OCI-LY3 (cell line): ENCODE measurements at regions not wholly inside any gene's neighbourhood (a gene's known extent, or its start where the extent isn't known, plus 50 kb on each side); places are given as distances from the start of the nearest gene placed in this dataset.

ENCODE experiments used
- EZH2phosphoT487 ChIP-seq: fragments of 200-600 bp; shearing (Covaris generic); IDR thresholded peaks from 2 replicates; pipeline ENCODE4 v1.6.1; 2018; ENCODE audit warnings: antibody characterized with exemption, mixed run types, low read depth
- TF ChIP-seq, protein P1 (sequence below): fragments of 200-600, 300-600 bp; sonication (generic); IDR thresholded peaks from 2 replicates; pipeline ENCODE4 v1.5.1; 2014; ENCODE audit warnings: antibody characterized with exemption, low read length, low read depth

GRCh38 chrX:125681507-125681906 is 361.8 kb downstream of the TEX13C start:
- TF ChIP-seq, protein P1, sequence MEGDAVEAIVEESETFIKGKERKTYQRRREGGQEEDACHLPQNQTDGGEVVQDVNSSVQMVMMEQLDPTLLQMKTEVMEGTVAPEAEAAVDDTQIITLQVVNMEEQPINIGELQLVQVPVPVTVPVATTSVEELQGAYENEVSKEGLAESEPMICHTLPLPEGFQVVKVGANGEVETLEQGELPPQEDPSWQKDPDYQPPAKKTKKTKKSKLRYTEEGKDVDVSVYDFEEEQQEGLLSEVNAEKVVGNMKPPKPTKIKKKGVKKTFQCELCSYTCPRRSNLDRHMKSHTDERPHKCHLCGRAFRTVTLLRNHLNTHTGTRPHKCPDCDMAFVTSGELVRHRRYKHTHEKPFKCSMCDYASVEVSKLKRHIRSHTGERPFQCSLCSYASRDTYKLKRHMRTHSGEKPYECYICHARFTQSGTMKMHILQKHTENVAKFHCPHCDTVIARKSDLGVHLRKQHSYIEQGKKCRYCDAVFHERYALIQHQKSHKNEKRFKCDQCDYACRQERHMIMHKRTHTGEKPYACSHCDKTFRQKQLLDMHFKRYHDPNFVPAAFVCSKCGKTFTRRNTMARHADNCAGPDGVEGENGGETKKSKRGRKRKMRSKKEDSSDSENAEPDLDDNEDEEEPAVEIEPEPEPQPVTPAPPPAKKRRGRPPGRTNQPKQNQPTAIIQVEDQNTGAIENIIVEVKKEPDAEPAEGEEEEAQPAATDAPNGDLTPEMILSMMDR: no peak
- TF ChIP-seq EZH2phosphoT487: 0 out of 2 replicates have a peak, but pooled peaks have one; percentile 10
